GM18907 (cell line): ENCODE measurements at regions not wholly inside any gene's neighbourhood (a gene's known extent, or its start where the extent isn't known, plus 50 kb on each side); places are given as distances from the start of the nearest gene placed in this dataset.

ENCODE experiments used
- ATAC-seq: cut with Tn5 transposase; IDR thresholded peaks from one replicate; pipeline ENCODE4 v1.9.1; 2021; ENCODE audit warnings: mild to moderate bottlenecking, moderate library complexity; ENCODE audit not compliant: unreplicated experiment

DNA sequence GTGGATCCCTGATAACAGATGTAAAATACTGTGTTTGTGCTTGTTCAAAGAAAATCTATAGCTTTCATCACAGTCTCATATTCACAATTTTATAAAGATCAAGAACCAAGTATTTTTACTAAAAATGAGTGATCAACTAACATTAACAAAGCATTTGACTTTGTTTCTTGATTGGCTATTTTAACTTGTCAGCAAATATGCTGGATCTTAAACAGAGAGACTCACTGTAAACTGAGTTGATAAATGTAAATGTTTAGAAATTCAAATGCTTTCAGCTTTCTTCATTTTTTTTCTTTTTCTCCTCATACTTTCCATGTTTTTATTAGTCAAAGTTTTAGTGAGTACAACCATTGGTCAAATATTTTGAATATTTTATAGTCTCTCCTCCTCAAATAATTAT lies 923.0 kb upstream of the NR2F2 start:
- no peak for ATAC-seq

- ATAC-seq, result no peak
These were observed 921.3 kb upstream of the NR2F2 start for GRCh38 chr15:95409211-95409610.

- no peak for ATAC-seq
These were observed 920.7 kb upstream of the NR2F2 start for GRCh38 chr15:95409626-95410310.

DNA sequence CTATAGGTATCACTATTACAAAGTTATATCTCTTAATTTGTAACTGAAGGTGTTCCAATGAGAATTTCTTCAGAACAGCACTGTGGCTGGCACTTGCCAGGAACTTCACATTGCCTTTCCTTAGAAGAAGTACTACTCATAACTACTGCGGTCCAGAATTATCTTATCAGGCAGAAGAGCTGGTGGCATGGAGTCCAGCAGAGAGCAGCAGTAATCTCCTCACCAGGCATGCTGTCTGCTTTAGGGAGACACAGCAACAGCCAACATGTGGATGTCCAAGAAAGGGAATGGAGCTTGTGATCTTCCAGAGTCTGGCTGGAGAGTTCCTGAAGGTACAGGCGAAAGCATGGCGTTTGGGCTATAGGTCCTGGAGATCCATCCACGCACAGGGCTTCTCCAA lies 919.7 kb upstream of the NR2F2 start:
- ATAC-seq, result no peak

- no peak for ATAC-seq
These were observed 913.9 kb upstream of the NR2F2 start for GRCh38 chr15:95416576-95416975.

DNA sequence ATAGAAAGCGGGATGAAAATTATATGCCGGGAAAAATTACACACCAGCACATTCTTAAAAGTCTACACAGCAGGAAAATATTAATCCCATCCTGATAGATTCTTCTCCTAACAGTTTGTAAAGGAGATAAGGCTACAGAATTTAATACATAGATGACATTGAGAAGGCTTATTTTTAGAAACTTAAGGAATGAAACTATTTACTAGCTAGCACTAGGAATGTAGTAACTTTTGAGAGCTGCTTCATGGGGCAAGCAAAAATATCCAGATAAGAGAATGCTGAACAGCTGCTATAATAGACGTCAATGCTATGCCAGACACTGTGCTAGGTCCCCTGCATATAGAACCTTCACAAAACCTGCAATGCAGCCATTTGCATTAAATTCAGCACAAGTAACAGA lies 912.7 kb upstream of the NR2F2 start:
- no peak for ATAC-seq

GRCh38 chr15:95422255-95422654 lies 908.2 kb upstream of the NR2F2 start:
- no peak for ATAC-seq

DNA sequence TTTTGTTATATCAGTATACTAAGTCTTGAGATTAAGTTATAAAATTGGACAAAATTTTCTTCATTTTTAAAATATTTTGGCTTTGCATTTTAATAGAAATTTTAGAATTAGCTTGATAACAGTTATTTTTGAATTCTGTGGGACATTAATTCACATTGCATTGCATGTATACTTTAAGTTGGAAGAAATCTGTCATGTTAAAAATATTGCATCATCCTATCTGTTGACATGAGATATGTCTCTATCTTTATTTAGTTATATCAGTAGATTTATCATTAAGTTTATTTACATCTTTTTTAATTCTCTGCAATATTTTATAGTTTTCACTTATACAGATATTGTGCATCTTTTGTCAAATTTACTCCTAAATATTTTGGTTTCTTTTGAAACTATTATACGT lies 904.6 kb upstream of the NR2F2 start:
- no peak for ATAC-seq

- no peak for ATAC-seq
These were observed 901.2 kb upstream of the NR2F2 start for GRCh38 chr15:95429345-95429744.

GRCh38 chr15:95431518-95431917 lies 899.0 kb upstream of the NR2F2 start:
- ATAC-seq, result no peak

DNA sequence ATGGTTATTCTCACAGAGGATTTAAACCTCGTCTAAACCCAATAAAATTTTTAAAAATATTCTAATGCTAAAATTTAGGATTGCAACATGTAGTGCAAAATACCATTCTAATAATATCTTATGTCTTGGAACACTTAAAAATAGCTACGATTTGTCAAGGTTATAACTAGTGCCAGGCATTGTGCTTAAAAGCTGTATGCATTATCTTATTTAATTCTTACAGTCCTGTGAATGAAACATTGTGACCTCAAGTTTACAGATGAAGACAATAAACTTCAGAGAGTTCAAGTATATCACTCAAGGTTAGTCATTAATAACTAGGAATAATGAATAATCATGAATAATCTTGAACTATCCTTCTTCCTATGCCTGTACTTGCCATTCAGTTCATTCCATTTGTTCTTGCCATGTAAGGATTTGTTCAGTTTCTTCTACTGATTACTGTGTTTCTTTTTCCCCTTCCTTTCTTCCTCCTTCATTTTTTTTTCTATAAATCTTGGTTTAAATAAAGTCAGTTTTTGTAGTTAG lies 897.6 kb upstream of the NR2F2 start:
- ATAC-seq, result no peak

GRCh38 chr15:95439922-95440376 lies 890.6 kb upstream of the NR2F2 start:
- no peak for ATAC-seq

DNA sequence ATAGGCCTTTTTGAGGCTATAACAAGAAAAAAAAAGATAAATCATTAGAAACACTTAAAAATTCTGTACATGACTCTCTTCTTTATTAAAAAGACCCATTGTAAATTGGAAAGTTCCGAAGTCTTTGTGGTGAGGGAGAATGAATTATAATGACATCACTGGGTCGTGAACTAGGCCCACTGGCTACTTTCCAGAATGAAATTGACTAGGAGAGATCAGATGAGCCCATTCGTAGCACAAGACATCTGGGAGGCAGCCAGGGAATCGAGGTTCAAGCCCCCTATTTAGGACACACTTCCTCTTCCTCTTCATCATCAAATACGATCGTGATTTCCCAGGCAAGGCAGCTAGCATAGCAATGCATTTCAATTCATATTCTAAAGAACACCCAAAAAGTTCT lies 889.8 kb upstream of the NR2F2 start:
- no peak for ATAC-seq

- no peak for ATAC-seq
These were observed 888.3 kb upstream of the NR2F2 start for GRCh38 chr15:95442107-95442719.

- no peak for ATAC-seq
These were observed 885.6 kb upstream of the NR2F2 start for GRCh38 chr15:95444860-95445259.

DNA sequence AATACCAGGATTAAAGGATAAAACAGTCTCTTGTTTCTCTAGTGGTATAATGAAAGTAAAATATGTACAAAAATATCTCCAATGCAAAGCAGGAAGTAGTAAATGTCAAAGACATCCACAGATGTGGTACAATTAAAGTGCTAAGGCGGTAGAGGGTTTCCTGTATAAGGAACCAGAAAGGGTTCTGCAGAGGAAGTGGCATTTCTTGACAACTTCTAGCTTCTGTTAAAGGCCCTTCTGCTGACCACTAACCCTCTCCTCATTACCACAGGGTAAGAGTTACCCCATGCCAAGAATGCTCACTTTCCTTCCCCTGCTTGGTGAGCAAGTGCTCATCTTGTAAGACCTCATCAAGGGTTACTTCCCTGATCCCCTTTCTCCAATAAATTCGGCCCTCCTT lies 883.6 kb upstream of the NR2F2 start:
- peak; percentile 69 for ATAC-seq

DNA sequence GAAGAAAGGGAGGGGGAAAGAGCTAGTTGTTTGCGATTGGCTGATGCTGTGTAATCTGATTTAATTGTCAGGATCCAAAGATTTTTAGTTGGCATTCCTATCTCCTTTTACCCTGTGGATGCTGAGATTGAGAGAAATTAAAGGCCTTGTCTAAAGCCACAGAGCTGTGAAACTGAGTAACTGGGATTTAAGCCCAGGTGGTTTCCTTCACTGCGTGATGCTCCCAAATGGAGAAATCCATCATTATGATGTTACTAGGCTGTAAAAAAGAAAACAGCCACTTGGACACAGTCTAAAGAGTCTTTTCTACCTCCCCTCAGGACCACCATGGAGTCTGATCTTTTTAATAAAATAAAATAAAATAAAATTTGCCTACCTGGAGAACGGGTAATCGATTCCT lies 883.0 kb upstream of the NR2F2 start:
- no peak for ATAC-seq

DNA sequence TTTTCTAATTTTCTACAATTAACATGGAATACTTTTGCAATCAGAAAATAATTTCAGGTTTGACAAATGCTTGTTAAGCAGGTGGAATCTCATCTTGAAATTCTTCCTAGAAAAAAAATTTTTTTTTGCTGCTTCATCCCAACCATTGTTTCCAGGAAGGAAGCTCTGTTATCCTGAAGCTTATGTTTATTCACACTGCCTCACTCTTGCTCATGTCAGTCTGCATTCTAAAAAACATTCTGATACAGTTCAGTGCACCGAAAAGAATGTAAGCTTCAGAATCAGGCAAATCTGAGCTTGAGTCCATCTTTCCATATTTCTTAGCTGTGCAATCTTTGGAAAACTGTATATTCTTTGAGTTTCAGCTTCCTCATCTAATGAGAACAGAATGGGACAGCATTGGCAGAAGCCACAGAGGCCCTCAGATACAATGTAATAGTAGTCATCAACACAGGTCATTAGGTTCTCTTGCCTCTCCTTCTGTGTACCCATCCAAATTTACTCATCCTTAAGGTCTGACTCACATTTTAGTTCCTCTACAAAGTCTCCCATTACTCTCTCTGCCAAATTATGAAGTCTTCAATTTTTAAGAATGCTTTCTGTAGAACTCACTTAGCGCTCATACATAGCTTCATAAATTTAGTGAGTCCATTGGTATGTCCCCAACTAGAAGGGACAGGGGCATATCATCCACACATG lies 881.8 kb upstream of the NR2F2 start:
- ATAC-seq, result no peak

- no peak for ATAC-seq
These were observed 881.3 kb upstream of the NR2F2 start for GRCh38 chr15:95449230-95449628.

DNA sequence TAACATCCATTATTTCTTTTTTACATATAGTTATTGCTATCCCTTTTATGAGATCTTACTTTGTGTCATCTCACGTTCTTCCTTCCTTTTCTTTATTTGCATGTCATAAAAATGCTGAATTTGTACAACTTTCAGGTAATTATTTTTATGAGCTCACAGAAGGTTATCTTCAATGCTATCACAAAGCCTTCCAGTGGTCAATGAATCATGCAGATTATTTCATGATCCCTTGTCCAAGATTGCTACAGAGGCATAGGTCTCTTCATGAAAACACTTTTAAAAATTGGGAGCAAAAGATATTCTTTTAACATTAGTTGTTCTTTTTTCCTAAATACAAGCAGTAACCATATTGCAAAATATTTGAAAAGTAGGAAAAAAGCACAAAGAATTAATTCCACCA lies 880.1 kb upstream of the NR2F2 start:
- no peak for ATAC-seq

GRCh38 chr15:95451938-95452337 lies 878.6 kb upstream of the NR2F2 start:
- no peak for ATAC-seq
